ENCODE measurements at regions not wholly inside any gene's neighbourhood (a gene's known extent, or its start where the extent isn't known, plus 50 kb on each side); places are given as distances from the start of the nearest gene placed in this dataset.

GRCh38 chr7:108684629-108685028 is 115.0 kb downstream of the DNAJB9 start:
- no peak overlapping the region for H3K27ac ChIP-seq (ENCODE audit: low read depth in 2 of 2, low read length in 2 of 2)
- no peak overlapping the region for H3K4me3 ChIP-seq (ENCODE audit: low read length in 2 of 2)
- no peak overlapping the region for H3K9ac ChIP-seq (ENCODE audit: low read depth in 1 of 2, low read length in 2 of 2)
- H3K9me3 ChIP-seq (ENCODE audit: control insufficient read depth in 2 of 2, low read length in 2 of 2): peaks cover 0 to 3% of the 10 kb centered on the region in 2 donors
- H3K4me1 ChIP-seq (ENCODE audit: control insufficient read depth in 2 of 2, insufficient read depth in 2 of 2, low read length in 2 of 2): no peaks in the 10 kb centered on the region
- no peaks in the 10 kb centered on the region for H3K27me3 ChIP-seq (ENCODE audit: control insufficient read depth in 2 of 2, insufficient read depth in 2 of 2, low read length in 2 of 2)
- no peaks in the 10 kb centered on the region for H3K36me3 ChIP-seq (ENCODE audit: control insufficient read depth in 2 of 2, insufficient read depth in 2 of 2, low read length in 2 of 2)

GRCh38 chr7:108686494-108686893 is 116.8 kb downstream of the DNAJB9 start:
- no peak overlapping the region for H3K9ac ChIP-seq (ENCODE audit: low read depth in 1 of 2, low read length in 2 of 2)
- peaks cover 0 to 3% of the 10 kb centered on the region in 2 donors for H3K9me3 ChIP-seq (ENCODE audit: control insufficient read depth in 2 of 2, low read length in 2 of 2)
- H3K27ac ChIP-seq (ENCODE audit: low read depth in 2 of 2, low read length in 2 of 2): no peak overlapping the region
- H3K4me3 ChIP-seq (ENCODE audit: low read length in 2 of 2): no peak overlapping the region
- H3K36me3 ChIP-seq (ENCODE audit: control insufficient read depth in 2 of 2, insufficient read depth in 2 of 2, low read length in 2 of 2): no peaks in the 10 kb centered on the region
- no peaks in the 10 kb centered on the region for H3K4me1 ChIP-seq (ENCODE audit: control insufficient read depth in 2 of 2, insufficient read depth in 2 of 2, low read length in 2 of 2)
- H3K27me3 ChIP-seq (ENCODE audit: control insufficient read depth in 2 of 2, insufficient read depth in 2 of 2, low read length in 2 of 2): no peaks in the 10 kb centered on the region

GRCh38 chr7:108697254-108697653 is 127.6 kb downstream of the DNAJB9 start:
- Histone ChIP-seq H3K9ac (ENCODE audit: low read depth in 1 of 2, low read length in 2 of 2) (no peak overlapping the region), H3K4me1 (ENCODE audit: control insufficient read depth in 2 of 2, insufficient read depth in 2 of 2, low read length in 2 of 2) (no peaks in the 10 kb centered on the region), H3K4me3 (ENCODE audit: low read length in 2 of 2) (no peak overlapping the region), H3K9me3 (ENCODE audit: control insufficient read depth in 2 of 2, low read length in 2 of 2) (no peaks in the 10 kb centered on the region), H3K27me3 (ENCODE audit: control insufficient read depth in 2 of 2, insufficient read depth in 2 of 2, low read length in 2 of 2) (no peaks in the 10 kb centered on the region), H3K27ac (ENCODE audit: low read depth in 2 of 2, low read length in 2 of 2) (no peak overlapping the region), H3K36me3 (ENCODE audit: control insufficient read depth in 2 of 2, insufficient read depth in 2 of 2, low read length in 2 of 2) (no peaks in the 10 kb centered on the region)

- Histone ChIP-seq H3K4me3 (ENCODE audit: low read length in 2 of 2) (no peak overlapping the region), H3K27me3 (ENCODE audit: control insufficient read depth in 2 of 2, insufficient read depth in 2 of 2, low read length in 2 of 2) (no peaks in the 10 kb centered on the region), H3K4me1 (ENCODE audit: control insufficient read depth in 2 of 2, insufficient read depth in 2 of 2, low read length in 2 of 2) (no peaks in the 10 kb centered on the region), H3K9me3 (ENCODE audit: control insufficient read depth in 2 of 2, low read length in 2 of 2) (no peaks in the 10 kb centered on the region), H3K27ac (ENCODE audit: low read depth in 2 of 2, low read length in 2 of 2) (no peak overlapping the region), H3K36me3 (ENCODE audit: control insufficient read depth in 2 of 2, insufficient read depth in 2 of 2, low read length in 2 of 2) (no peaks in the 10 kb centered on the region), H3K9ac (ENCODE audit: low read depth in 1 of 2, low read length in 2 of 2) (no peak overlapping the region)
Measured at GRCh38 chr7:108711611-108712010, 141.9 kb downstream of the DNAJB9 start.

GRCh38 chr7:108716783-108717182 is 147.1 kb downstream of the DNAJB9 start:
- H3K27me3 ChIP-seq (ENCODE audit: control insufficient read depth in 2 of 2, insufficient read depth in 2 of 2, low read length in 2 of 2): no peaks in the 10 kb centered on the region

GRCh38 chr7:108717781-108718180 is 148.1 kb downstream of the DNAJB9 start:
- no peaks in the 10 kb centered on the region for H3K36me3 ChIP-seq (ENCODE audit: control insufficient read depth in 2 of 2, insufficient read depth in 2 of 2, low read length in 2 of 2)
- H3K4me3 ChIP-seq (ENCODE audit: low read length in 2 of 2): no peak overlapping the region
- H3K27ac ChIP-seq (ENCODE audit: low read depth in 2 of 2, low read length in 2 of 2): no peak overlapping the region
- H3K27me3 ChIP-seq (ENCODE audit: control insufficient read depth in 2 of 2, insufficient read depth in 2 of 2, low read length in 2 of 2): no peaks in the 10 kb centered on the region
- H3K9ac ChIP-seq (ENCODE audit: low read depth in 1 of 2, low read length in 2 of 2): no peak overlapping the region
- no peaks in the 10 kb centered on the region for H3K4me1 ChIP-seq (ENCODE audit: control insufficient read depth in 2 of 2, insufficient read depth in 2 of 2, low read length in 2 of 2)
- no peaks in the 10 kb centered on the region for H3K9me3 ChIP-seq (ENCODE audit: control insufficient read depth in 2 of 2, low read length in 2 of 2)

More at GRCh38 chr7:108716783-108717182, 147.1 kb downstream of the DNAJB9 start:
- no peaks in the 10 kb centered on the region for H3K4me1 ChIP-seq (ENCODE audit: control insufficient read depth in 2 of 2, insufficient read depth in 2 of 2, low read length in 2 of 2)
- no peak overlapping the region for H3K4me3 ChIP-seq (ENCODE audit: low read length in 2 of 2)
- no peaks in the 10 kb centered on the region for H3K36me3 ChIP-seq (ENCODE audit: control insufficient read depth in 2 of 2, insufficient read depth in 2 of 2, low read length in 2 of 2)
- no peak overlapping the region for H3K27ac ChIP-seq (ENCODE audit: low read depth in 2 of 2, low read length in 2 of 2)
- H3K9me3 ChIP-seq (ENCODE audit: control insufficient read depth in 2 of 2, low read length in 2 of 2): no peaks in the 10 kb centered on the region
- H3K9ac ChIP-seq (ENCODE audit: low read depth in 1 of 2, low read length in 2 of 2): no peak overlapping the region

GRCh38 chr7:108719631-108720030 is 150.0 kb downstream of the DNAJB9 start:
- Histone ChIP-seq H3K4me3 (ENCODE audit: low read length in 2 of 2) (no peak overlapping the region), H3K4me1 (ENCODE audit: control insufficient read depth in 2 of 2, insufficient read depth in 2 of 2, low read length in 2 of 2) (no peaks in the 10 kb centered on the region), H3K36me3 (ENCODE audit: control insufficient read depth in 2 of 2, insufficient read depth in 2 of 2, low read length in 2 of 2) (no peaks in the 10 kb centered on the region), H3K27me3 (ENCODE audit: control insufficient read depth in 2 of 2, insufficient read depth in 2 of 2, low read length in 2 of 2) (no peaks in the 10 kb centered on the region), H3K27ac (ENCODE audit: low read depth in 2 of 2, low read length in 2 of 2) (no peak overlapping the region), H3K9ac (ENCODE audit: low read depth in 1 of 2, low read length in 2 of 2) (no peak overlapping the region), H3K9me3 (ENCODE audit: control insufficient read depth in 2 of 2, low read length in 2 of 2) (no peaks in the 10 kb centered on the region)

GRCh38 chr7:108722561-108722960 is 152.9 kb downstream of the DNAJB9 start:
- Histone ChIP-seq H3K9me3 (ENCODE audit: control insufficient read depth in 2 of 2, low read length in 2 of 2) (no peaks in the 10 kb centered on the region), H3K4me3 (ENCODE audit: low read length in 2 of 2) (no peak overlapping the region), H3K27ac (ENCODE audit: low read depth in 2 of 2, low read length in 2 of 2) (no peak overlapping the region), H3K4me1 (ENCODE audit: control insufficient read depth in 2 of 2, insufficient read depth in 2 of 2, low read length in 2 of 2) (no peaks in the 10 kb centered on the region), H3K27me3 (ENCODE audit: control insufficient read depth in 2 of 2, insufficient read depth in 2 of 2, low read length in 2 of 2) (no peaks in the 10 kb centered on the region), H3K9ac (ENCODE audit: low read depth in 1 of 2, low read length in 2 of 2) (no peak overlapping the region), H3K36me3 (ENCODE audit: control insufficient read depth in 2 of 2, insufficient read depth in 2 of 2, low read length in 2 of 2) (no peaks in the 10 kb centered on the region)

- Histone ChIP-seq H3K9ac (ENCODE audit: low read depth in 1 of 2, low read length in 2 of 2) (no peak overlapping the region), H3K27me3 (ENCODE audit: control insufficient read depth in 2 of 2, insufficient read depth in 2 of 2, low read length in 2 of 2) (no peaks in the 10 kb centered on the region), H3K36me3 (ENCODE audit: control insufficient read depth in 2 of 2, insufficient read depth in 2 of 2, low read length in 2 of 2) (no peaks in the 10 kb centered on the region), H3K4me1 (ENCODE audit: control insufficient read depth in 2 of 2, insufficient read depth in 2 of 2, low read length in 2 of 2) (no peaks in the 10 kb centered on the region), H3K27ac (ENCODE audit: low read depth in 2 of 2, low read length in 2 of 2) (no peak overlapping the region), H3K4me3 (ENCODE audit: low read length in 2 of 2) (no peak overlapping the region), H3K9me3 (ENCODE audit: control insufficient read depth in 2 of 2, low read length in 2 of 2) (no peaks in the 10 kb centered on the region)
Measured at GRCh38 chr7:108723381-108723814, 153.7 kb downstream of the DNAJB9 start.

- no peaks in the 10 kb centered on the region for H3K36me3 ChIP-seq (ENCODE audit: control insufficient read depth in 2 of 2, insufficient read depth in 2 of 2, low read length in 2 of 2)
- no peak overlapping the region for H3K9ac ChIP-seq (ENCODE audit: low read depth in 1 of 2, low read length in 2 of 2)
- H3K4me3 ChIP-seq (ENCODE audit: low read length in 2 of 2): no peak overlapping the region
- no peak overlapping the region for H3K27ac ChIP-seq (ENCODE audit: low read depth in 2 of 2, low read length in 2 of 2)
- no peaks in the 10 kb centered on the region for H3K4me1 ChIP-seq (ENCODE audit: control insufficient read depth in 2 of 2, insufficient read depth in 2 of 2, low read length in 2 of 2)
- H3K27me3 ChIP-seq (ENCODE audit: control insufficient read depth in 2 of 2, insufficient read depth in 2 of 2, low read length in 2 of 2): no peaks in the 10 kb centered on the region
- H3K9me3 ChIP-seq (ENCODE audit: control insufficient read depth in 2 of 2, low read length in 2 of 2): no peaks in the 10 kb centered on the region
Measured at GRCh38 chr7:108724251-108725100, 154.8 kb downstream of the DNAJB9 start.

Measured in mucosa of rectum (tissue), 2 donors.